GM13976 (cell line): ENCODE measurements at regions not wholly inside any gene's neighbourhood (a gene's known extent, or its start where the extent isn't known, plus 50 kb on each side); places are given as distances from the start of the nearest gene placed in this dataset.

ENCODE experiments used
- DNase-seq: peaks from one replicate; pipeline ENCODE4 v3.0.0; 2012; ENCODE audit warnings: low spot score
- CTCF ChIP-seq: IDR thresholded peaks from 2 replicates; pipeline ENCODE4 v1.5.1; 2012; ENCODE audit warnings: borderline replicate concordance, mild to moderate bottlenecking; ENCODE audit not compliant: insufficient read depth; ENCODE audit errors: extremely low read depth, missing control alignments, control extremely low read depth
- in situ Hi-C: fragments of 300-500 bp; cut with MboI; formaldehyde crosslinking; loops from one replicate; pipeline ENCODE4 v1.12.0; 2022; ENCODE audit warnings: low sequenced_read_pairs, mixed read lengths, inconsistent platforms; ENCODE audit not compliant: unreplicated experiment

GRCh38 chr1:198084241-198084908 is 72.4 kb upstream of the NEK7 start:
- no peak for DNase-seq
- TF ChIP-seq CTCF = no peak
- in situ Hi-C loops = no loop called here

- TF ChIP-seq CTCF = no peak
- in situ Hi-C loops = no loop called here
Observed at GRCh38 chr1:198086051-198086745, 70.6 kb upstream of the NEK7 start.

DNA sequence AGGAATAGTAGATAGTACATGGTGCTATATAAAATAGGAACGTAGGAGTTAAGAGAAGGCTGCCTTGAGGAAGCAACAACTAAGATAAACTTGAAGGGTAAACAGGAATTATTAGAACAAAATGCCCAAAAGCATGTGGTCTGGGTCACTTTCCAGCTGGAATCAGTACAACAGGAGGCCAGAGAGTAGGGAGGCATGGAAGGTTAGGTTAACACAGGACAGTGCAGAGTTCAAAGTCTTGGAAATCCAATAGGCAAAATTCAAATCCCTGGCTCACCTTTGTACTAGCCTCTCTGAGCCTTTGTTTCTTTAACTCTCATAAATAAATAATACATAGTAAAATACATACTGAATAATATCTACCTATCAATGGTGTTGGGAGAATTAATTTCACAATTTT is 69.0 kb upstream of the NEK7 start:
- no peak for TF ChIP-seq CTCF
- DNase-seq = no peak
- in situ Hi-C loops = no loop called here

More at GRCh38 chr1:198086051-198086745, 70.6 kb upstream of the NEK7 start:
- no peak for DNase-seq

GRCh38 chr1:198088360-198089071 is 68.3 kb upstream of the NEK7 start:
- peak; percentile 38 for DNase-seq
- in situ Hi-C loops = no loop called here

DNA sequence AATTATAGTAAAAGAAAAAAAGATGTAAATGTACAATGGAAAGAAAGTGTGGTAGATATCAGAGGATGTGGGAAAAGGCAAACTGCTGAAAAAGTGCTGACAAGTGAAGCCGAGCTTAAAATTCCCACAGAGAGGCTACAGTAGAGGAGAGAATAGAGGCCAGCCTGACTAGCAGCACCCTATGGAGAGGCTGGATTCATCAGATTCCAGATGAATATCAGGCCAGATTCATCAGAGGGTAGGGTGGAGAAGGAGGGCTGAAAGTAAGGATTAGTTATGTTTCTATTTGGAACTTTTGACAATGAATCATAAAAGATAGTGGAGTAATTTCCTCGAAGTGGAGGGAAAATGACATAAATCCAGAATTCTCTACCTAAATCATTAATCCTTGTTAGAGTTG is 60.4 kb upstream of the NEK7 start:
- in situ Hi-C loops = no loop called here
- TF ChIP-seq CTCF = no peak
- DNase-seq = no peak

More at GRCh38 chr1:198088360-198089071, 68.3 kb upstream of the NEK7 start:
- peak; percentile 23 for TF ChIP-seq CTCF

DNA sequence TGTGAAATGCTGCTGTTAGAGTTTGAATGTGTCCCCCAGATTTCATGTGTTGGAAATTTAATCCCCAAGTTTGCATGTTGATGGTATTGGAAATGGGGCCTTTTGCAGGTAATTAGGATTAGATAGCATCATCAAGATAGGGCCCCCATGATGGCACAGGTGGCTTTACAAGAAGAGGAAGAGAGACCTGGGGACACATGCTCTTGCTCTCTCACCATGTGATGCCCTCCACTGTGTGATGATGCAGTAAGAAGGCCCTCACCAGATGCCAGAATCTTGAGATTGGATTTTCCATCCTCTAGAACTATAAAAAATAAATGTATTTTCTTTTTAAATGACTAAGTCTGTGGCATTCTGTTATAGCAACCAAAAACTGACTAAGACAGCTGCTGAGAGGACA is 57.0 kb upstream of the NEK7 start:
- TF ChIP-seq CTCF = no peak
- in situ Hi-C loops = no loop called here
- DNase-seq = no peak
